HepG2 (cell line): ENCODE measurements at regions not wholly inside any gene's neighbourhood (a gene's known extent, or its start where the extent isn't known, plus 50 kb on each side); places are given as distances from the start of the nearest gene placed in this dataset.

ENCODE experiments used
- ATAC-seq: fragments of 200-7000 bp; cut with Tn5 transposase; 3 replicates; pipeline ENCODE4 v1.9.1; 2020; ENCODE audit warnings: mild to moderate bottlenecking, moderate library complexity
- BruUV-seq: library from RNA; stranded (reverse); fragments of 400-500 nt; replicated peaks from 2 replicates; lab custom pipeline; 2021; lab: Mats Ljungman, UMichigan
- CTCF ChIA-PET: fragments of 300-600 bp; formaldehyde crosslinking; extraction: SDS; loops from one replicate; lab custom pipeline; 2021; ENCODE audit warnings: low total read pairs, inconsistent platforms, low intra/inter-chr PET ratio; lab: Yijun Ruan, JAX
- POLR2A ChIA-PET: fragments of 350-600 bp; sonication (Branson Sonifier 250); formaldehyde crosslinking; loops from one replicate; lab custom pipeline; 2020; ENCODE audit warnings: antibody characterized with exemption, inconsistent platforms; lab: Yijun Ruan, JAX
- DNase-seq: peaks from one replicate; pipeline ENCODE4 v3.0.0-alpha.2; 2015; ENCODE audit warnings: low spot score
- FAIRE-seq: peaks from 3 replicates; lab custom pipeline; 2011; peaks lifted over from hg19 to GRCh38; lab: Jason Lieb, UNC
- H2AFZ ChIP-seq: one replicate; pipeline ENCODE4 v1.6.1; 2011; ENCODE audit warnings: low read length, inconsistent platforms
- H3K27ac ChIP-seq: fragments of 300-600 bp; 3 replicates; pipeline ENCODE4 v1.8.0; 2011; ENCODE audit warnings: mixed run types, mild to moderate bottlenecking, mixed read lengths, low read length, inconsistent platforms; ENCODE audit not compliant: insufficient read depth; ENCODE audit errors: extremely low read length
- H3K27me3 ChIP-seq, 2 experiments: fragments of 200-600 bp in 1 of 2; 2 replicates in 1 of 2; 3 replicates in 1 of 2; pipeline versions ENCODE4 v1.6.0 to v1.8.0; 2011; ENCODE audit warnings: low read length in 2 of 2, mild to moderate bottlenecking in 2 of 2, moderate library complexity in 2 of 2, inconsistent platforms in 1 of 2; ENCODE audit not compliant: insufficient read depth in 2 of 2, control insufficient read depth in 1 of 2
- H3K36me3 ChIP-seq, 2 experiments: fragments of 200-600 bp in 1 of 2; replicated peaks in 1 of 2; 2 replicates in 1 of 2; 3 replicates in 1 of 2; pipeline versions ENCODE4 v1.5.1 to v1.8.0; 2011; ENCODE audit warnings: low read length in 2 of 2, inconsistent platforms in 1 of 2; ENCODE audit not compliant: insufficient read depth in 2 of 2, control insufficient read depth in 1 of 2
- H3K4me1 ChIP-seq: 2 replicates; pipeline ENCODE4 v1.5.1; 2012; ENCODE audit warnings: low read length, inconsistent platforms; ENCODE audit not compliant: insufficient read depth
- H3K4me2 ChIP-seq: 2 replicates; pipeline ENCODE4 v1.6.0; 2011; ENCODE audit warnings: low read depth, low read length, inconsistent platforms
- H3K4me3 ChIP-seq, 3 experiments: fragments of 200-600 bp in 1 of 3; sonication (generic), shearing (Covaris generic) in 1 of 3; replicated peaks in 1 of 3; 2 replicates each; pipeline ENCODE4 v1.5.1; 2011 to 2016; ENCODE audit warnings: low read length in 3 of 3, inconsistent platforms in 2 of 3, low read depth in 2 of 3, mild to moderate bottlenecking in 2 of 3, control low read depth in 1 of 3, mixed read lengths in 1 of 3; ENCODE audit not compliant: insufficient read depth in 1 of 3
- H3K79me2 ChIP-seq: one replicate; pipeline ENCODE4 v1.6.1; 2011; ENCODE audit warnings: low read length, inconsistent platforms; ENCODE audit not compliant: insufficient read depth
- H3K9ac ChIP-seq: 2 replicates; pipeline ENCODE4 v1.6.0; 2011; ENCODE audit warnings: mild to moderate bottlenecking, low read depth, low read length, inconsistent platforms; ENCODE audit not compliant: insufficient read depth
- H3K9me3 ChIP-seq: 2 replicates; pipeline ENCODE4 v1.5.1; 2012; ENCODE audit warnings: mild to moderate bottlenecking, low read length
- H4K20me1 ChIP-seq: 2 replicates; pipeline ENCODE4 v1.6.0; 2011; ENCODE audit warnings: inconsistent platforms, mild to moderate bottlenecking, low read length, moderate library complexity; ENCODE audit not compliant: insufficient read depth
- DNMT1 ChIP-seq: sonication (generic); formaldehyde crosslinking; IDR thresholded peaks from 2 replicates; pipeline ENCODE4 v1.5.1; 2020; ENCODE audit warnings: mild to moderate bottlenecking, missing genetic modification reagents
- FOXM1 ChIP-seq: sonication (generic); formaldehyde crosslinking; IDR thresholded peaks from 2 replicates; pipeline ENCODE4 v1.5.0; 2020; ENCODE audit warnings: missing genetic modification reagents
- GTF2F1 ChIP-seq: fragments of 150-350 bp; IDR thresholded peaks from 2 replicates; pipeline ENCODE4 v1.6.1; 2014; ENCODE audit warnings: low read length
- HNF4G ChIP-seq, 2 experiments: sonication (generic) in 1 of 2; formaldehyde crosslinking in 1 of 2; IDR thresholded peaks; 2 replicates each; pipeline versions ENCODE4 v1.4.0 to v1.6.1; 2011 to 2020; ENCODE audit warnings: borderline replicate concordance in 2 of 2, low read depth in 2 of 2, mild to moderate bottlenecking in 2 of 2, low read length in 1 of 2, missing genetic modification reagents in 1 of 2, moderate library complexity in 1 of 2
- HOXD1 ChIP-seq: sonication (generic); formaldehyde crosslinking; IDR thresholded peaks from 2 replicates; pipeline ENCODE4 v1.5.0; 2020; ENCODE audit warnings: missing genetic modification reagents
- LCORL ChIP-seq, 2 experiments: fragments of 450-650 bp in 1 of 2; sonication (generic) in 1 of 2; formaldehyde crosslinking in 1 of 2; IDR thresholded peaks; 2 replicates each; pipeline versions ENCODE4 v1.5.0 to v1.6.1; 2017 to 2020; ENCODE audit warnings: antibody characterized with exemption in 1 of 2, missing genetic modification reagents in 1 of 2
- MED13 ChIP-seq: sonication (generic); formaldehyde crosslinking; IDR thresholded peaks from 2 replicates; pipeline ENCODE4 v1.5.0; 2020; ENCODE audit warnings: missing genetic modification reagents
- NCOA1 ChIP-seq: sonication (generic); formaldehyde crosslinking; IDR thresholded peaks from 2 replicates; pipeline ENCODE4 v1.9.0; 2021; ENCODE audit warnings: missing genetic modification reagents
- NFYC ChIP-seq: IDR thresholded peaks from 2 replicates; pipeline ENCODE4 v1.6.1; 2016; ENCODE audit warnings: missing genetic modification reagents, missing compliant biosample characterization
- PAX8 ChIP-seq: sonication (generic); formaldehyde crosslinking; IDR thresholded peaks from 2 replicates; pipeline ENCODE4 v1.8.0; 2022; ENCODE audit warnings: mild to moderate bottlenecking, missing genetic modification reagents, borderline replicate concordance
- SOX13 ChIP-seq, 3 experiments: fragments of 450-650 bp in 1 of 3; sonication (generic) in 1 of 3; formaldehyde crosslinking in 1 of 3; IDR thresholded peaks in 2 of 3; conservative IDR thresholded peaks in 1 of 3; 2 replicates each; pipeline versions ENCODE4 v1.5.0 to v1.6.1; 2016 to 2020; ENCODE audit warnings: antibody characterized with exemption in 1 of 3, mild to moderate bottlenecking in 1 of 3, missing compliant biosample characterization in 1 of 3, missing genetic modification reagents in 1 of 3, moderate library complexity in 1 of 3
- SSRP1 ChIP-seq: IDR thresholded peaks from 2 replicates; pipeline ENCODE4 v1.6.1; 2016; ENCODE audit warnings: control low read depth
- TCF7L2 ChIP-seq: IDR thresholded peaks from 2 replicates; pipeline ENCODE4 v1.6.1; 2011; ENCODE audit warnings: mild to moderate bottlenecking, low read depth, low read length, moderate library complexity
- ZBTB1 ChIP-seq: sonication (generic); formaldehyde crosslinking; IDR thresholded peaks from 2 replicates; pipeline ENCODE4 v1.4.0; 2020; ENCODE audit warnings: missing genetic modification reagents, borderline replicate concordance
- ZBTB38 ChIP-seq: sonication (generic); formaldehyde crosslinking; IDR thresholded peaks from 2 replicates; pipeline ENCODE4 v1.5.1; 2020; ENCODE audit warnings: mild to moderate bottlenecking, missing genetic modification reagents
- ZNF124 ChIP-seq: sonication (generic); formaldehyde crosslinking; IDR thresholded peaks from 2 replicates; pipeline ENCODE4 v1.4.0; 2020; ENCODE audit warnings: missing genetic modification reagents
- ZNF329 ChIP-seq: sonication (generic); formaldehyde crosslinking; IDR thresholded peaks from 2 replicates; pipeline ENCODE4 v1.9.0; 2021; ENCODE audit warnings: low read depth, mild to moderate bottlenecking, missing genetic modification reagents
- ZNF362 ChIP-seq: sonication (generic); formaldehyde crosslinking; IDR thresholded peaks from 2 replicates; pipeline ENCODE4 v1.4.0; 2020; ENCODE audit warnings: missing genetic modification reagents, mild to moderate bottlenecking, borderline replicate concordance
- ZNF510 ChIP-seq: sonication (generic); formaldehyde crosslinking; IDR thresholded peaks from 2 replicates; pipeline ENCODE4 v1.4.0; 2020; ENCODE audit warnings: low read depth, mild to moderate bottlenecking, missing genetic modification reagents
- ZNF678 ChIP-seq: sonication (generic); formaldehyde crosslinking; IDR thresholded peaks from 2 replicates; pipeline ENCODE4 v1.4.0; 2020; ENCODE audit warnings: mild to moderate bottlenecking, missing genetic modification reagents
- ZNF75D ChIP-seq: sonication (generic); formaldehyde crosslinking; IDR thresholded peaks from 2 replicates; pipeline ENCODE4 v1.8.1; 2023; ENCODE audit warnings: missing genetic modification reagents, mild to moderate bottlenecking, borderline replicate concordance
- ZSCAN25 ChIP-seq: sonication (generic); formaldehyde crosslinking; IDR thresholded peaks from 2 replicates; pipeline ENCODE4 v1.8.0; 2022; ENCODE audit warnings: mild to moderate bottlenecking, missing genetic modification reagents
- WGBS: methylation state at CpG from one replicate; pipeline ENCODE4 v1.1.6; 2017; ENCODE audit warnings: low lambda C conversion rate; 5-methylcytosine and 5-hydroxymethylcytosine counted together
- in situ Hi-C: cut with HindIII; loops from 2 replicates; pipeline ENCODE4 v1.10.0; 2017; ENCODE audit warnings: low pct_unique_long_range_greater_than_20kb; ENCODE audit not compliant: extremely low pct_ligation_motif_present
- intact Hi-C: fragments of 100-400 bp; cut with micrococcal nuclease; formaldehyde crosslinking; loops from one replicate; pipeline ENCODE4 v1.10.0; 2022; ENCODE audit not compliant: unreplicated experiment

DNA sequence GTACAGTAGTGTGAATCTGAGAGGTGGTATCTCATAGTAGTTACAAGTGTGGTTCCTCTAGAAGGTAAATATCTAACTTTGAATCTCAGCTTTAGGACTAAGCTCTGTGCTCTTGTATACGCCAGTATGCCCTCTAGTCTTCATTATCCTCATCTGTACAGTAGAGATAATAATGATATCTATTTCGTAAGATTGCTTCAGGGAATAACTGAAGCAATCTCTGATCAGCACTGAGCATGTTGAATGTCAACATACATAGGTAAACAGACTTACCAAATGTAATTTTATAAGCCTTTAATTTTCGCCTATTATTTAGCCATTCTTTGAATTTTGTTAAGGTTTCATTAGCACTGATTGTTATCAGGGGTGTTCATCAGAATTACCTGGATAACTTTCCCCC is 175.2 kb upstream of the ANKRD50 start (continued):
- no peak for TF ChIP-seq NFYC (CRISPR knock-in tag)
- no peak for TF ChIP-seq DNMT1
- TF ChIP-seq ZNF678 (CRISPR knock-in tag) = no peak

DNA sequence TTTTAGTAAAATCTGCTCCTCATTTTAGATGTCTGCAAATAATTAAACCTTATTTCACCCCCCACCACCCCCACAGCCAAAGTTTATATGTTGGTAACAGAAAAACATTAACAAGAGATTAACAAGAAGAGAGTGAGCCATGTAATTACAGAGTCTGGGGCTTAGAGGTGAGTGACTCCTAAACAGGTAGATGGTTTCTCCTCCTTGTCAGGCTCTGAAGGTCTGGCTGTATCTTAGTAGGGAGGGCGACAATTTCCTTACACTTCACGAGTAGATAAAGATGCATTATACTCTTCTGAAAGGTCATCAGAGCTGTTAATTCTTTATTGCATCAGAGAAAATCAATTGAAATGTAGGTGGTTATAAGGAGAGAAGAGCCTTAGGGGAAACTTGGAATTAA is 171.8 kb upstream of the ANKRD50 start:
- no peaks in the 10 kb centered on the region for H3K27me3 ChIP-seq
- ChIA-PET POLR2A (no interaction called here), CTCF (no interaction called here)
- H2AFZ ChIP-seq = no peak overlapping the region
- no peaks in the 10 kb centered on the region for H4K20me1 ChIP-seq
- H3K4me3 ChIP-seq = no peak overlapping the region
- in situ Hi-C loops (no loop called here), intact Hi-C loops (no loop called here)
- H3K4me2 ChIP-seq = no peak overlapping the region
- H3K27ac ChIP-seq = no peak overlapping the region
- FAIRE-seq (no peak), DNase-seq (no peak), ATAC-seq (no peak)
- peaks cover 4% of the 10 kb centered on the region; the same call in 1 of the 2 replicates for H3K4me1 ChIP-seq
- H3K9me3 ChIP-seq = no peaks in the 10 kb centered on the region
- H3K9ac ChIP-seq = no peak overlapping the region
- TF ChIP-seq HNF4G (IDR thresholded peaks at IDR 0.05; ENCODE audit: borderline replicate concordance, low read depth, low read length) (no peak), HNF4G (CRISPR knock-in tag; IDR thresholded peaks at IDR 0.05; ENCODE audit: borderline replicate concordance, low read depth) (no peak), FOXM1 (CRISPR knock-in tag) (no peak), ZNF124 (CRISPR knock-in tag) (no peak), ZSCAN25 (CRISPR knock-in tag) (no peak), LCORL (IDR thresholded peaks at IDR 0.05) (no peak), LCORL (CRISPR knock-in tag; IDR thresholded peaks at IDR 0.05) (no peak), ZNF329 (CRISPR knock-in tag) (no peak), HOXD1 (CRISPR knock-in tag) (no peak), SSRP1 (CRISPR knock-in tag) (no peak), ZNF362 (CRISPR knock-in tag) (no peak), PAX8 (CRISPR knock-in tag) (no peak), ZBTB38 (CRISPR knock-in tag) (no peak), GTF2F1 (no peak), ZBTB1 (CRISPR knock-in tag) (no peak), ZNF75D (CRISPR knock-in tag) (no peak), ZNF510 (no peak), SOX13 (IDR thresholded peaks at IDR 0.05) (no peak), SOX13 (CRISPR knock-in tag; conservative IDR thresholded peaks at IDR 0.05 in 1 of 2, IDR thresholded peaks at IDR 0.05 in 1 of 2) (no peak), NCOA1 (CRISPR knock-in tag) (no peak), MED13 (CRISPR knock-in tag) (no peak), TCF7L2 (no peak)
- no peaks in the 10 kb centered on the region for H3K79me2 ChIP-seq
- WGBS = 3% methylated on average over 2 of the region's 2 CpGs
- H3K36me3 ChIP-seq = no peaks in the 10 kb centered on the region
- no TSS peak for BruUV-seq
